ENCODE measurements at regions not wholly inside any gene's neighbourhood (a gene's known extent, or its start where the extent isn't known, plus 50 kb on each side); places are given as distances from the start of the nearest gene placed in this dataset.

- no peak for DNase-seq (ENCODE audit: low spot score)
These were observed 58.3 kb upstream of the DYRK2 start for GRCh38 chr12:67590149-67590790.

- DNase-seq (ENCODE audit: low spot score): no peak
These were observed 56.1 kb upstream of the DYRK2 start for GRCh38 chr12:67592228-67593011.

DNA sequence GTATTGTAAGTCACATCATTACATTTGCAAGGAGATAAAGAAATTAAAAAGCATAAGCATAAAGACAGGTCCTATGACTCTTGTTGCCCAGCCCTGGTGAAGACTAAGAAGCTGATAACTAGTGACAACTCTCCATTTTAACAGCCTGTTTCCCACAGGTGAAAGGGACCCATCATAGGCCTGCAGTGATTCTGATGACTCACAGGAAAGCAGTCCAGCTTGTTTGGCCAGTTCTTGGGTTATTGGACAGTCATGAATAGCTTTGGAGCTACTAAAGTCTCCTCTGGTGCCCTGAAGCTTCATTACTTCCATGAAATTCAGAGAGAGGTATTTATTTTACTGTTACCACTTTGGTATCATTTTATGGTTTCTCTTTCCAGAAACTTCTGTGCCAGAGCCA, 55.5 kb upstream of the DYRK2 start:
- DNase-seq (ENCODE audit: low spot score): no peak

DNA sequence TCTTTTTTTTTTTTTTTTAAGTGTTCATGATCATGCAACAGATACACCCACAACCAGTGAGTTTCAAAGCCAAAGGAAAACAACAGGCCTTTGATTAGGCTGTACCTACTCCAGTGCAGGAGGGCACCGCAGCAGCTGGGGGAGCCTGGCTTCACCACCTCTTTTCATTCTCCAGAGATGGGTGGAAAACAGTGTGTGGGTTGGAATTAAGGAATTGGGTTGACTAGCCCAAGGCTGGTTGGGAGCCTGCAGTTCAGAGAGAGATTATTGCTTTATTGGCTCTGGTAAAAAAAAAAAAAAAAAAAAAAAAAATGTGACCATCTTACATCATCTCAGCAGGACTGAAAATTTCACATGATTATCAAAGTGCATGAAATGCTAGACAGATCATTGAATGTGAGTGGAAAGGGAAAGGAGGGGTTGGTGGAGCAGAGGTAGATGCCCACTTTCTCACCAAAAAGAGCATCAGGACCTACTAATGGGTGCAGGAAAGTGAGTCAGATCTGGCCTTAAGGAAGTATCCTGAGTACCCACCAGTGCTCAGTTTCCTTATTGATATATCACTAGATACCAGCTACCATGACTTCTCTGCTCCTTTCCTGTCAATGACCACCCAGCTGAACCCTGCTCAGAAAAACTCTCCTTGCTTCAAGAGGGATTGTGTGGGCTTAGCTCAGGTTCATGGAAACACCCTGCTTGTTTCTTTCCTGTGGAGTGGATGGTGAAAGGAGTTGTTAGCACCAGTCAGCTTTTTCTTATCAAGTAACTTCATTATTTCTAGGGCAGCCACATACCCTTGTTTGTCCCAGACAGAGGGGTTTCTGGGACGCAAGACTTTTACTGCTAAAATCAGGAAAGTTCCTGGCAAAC, 54.8 kb upstream of the DYRK2 start:
- DNase-seq (ENCODE audit: low spot score): no peak

DNA sequence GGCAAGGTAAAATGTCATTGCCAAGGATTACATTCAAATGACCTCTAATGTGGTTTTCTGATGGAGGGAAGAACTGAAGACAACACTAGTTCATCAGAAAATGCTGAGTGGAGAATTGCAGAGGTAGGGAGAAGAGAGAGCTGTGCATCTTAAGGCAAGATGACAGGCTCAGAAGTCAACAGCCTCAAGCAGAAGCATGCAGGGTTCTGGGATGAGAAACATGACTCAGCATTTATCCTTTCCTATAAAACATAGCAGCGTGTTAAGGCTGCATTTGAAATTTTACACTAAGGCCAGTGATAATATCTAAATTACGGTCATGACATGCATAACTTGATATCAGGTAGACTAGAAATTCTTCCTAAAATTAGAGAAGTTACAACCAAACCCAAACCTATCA, 53.7 kb upstream of the DYRK2 start:
- no peak for DNase-seq (ENCODE audit: low spot score)

- DNase-seq (ENCODE audit: low spot score): no peak
These were observed 53.2 kb upstream of the DYRK2 start for GRCh38 chr12:67595365-67595764.

GRCh38 chr12:67598598-67598997, 49.9 kb upstream of the DYRK2 start:
- DNase-seq (ENCODE audit: low spot score): no peak
